H1 (cell line): ENCODE measurements at regions not wholly inside any gene's neighbourhood (a gene's known extent, or its start where the extent isn't known, plus 50 kb on each side); places are given as distances from the start of the nearest gene placed in this dataset.

ENCODE experiments used
- CTCF ChIA-PET: fragments of 300-600 bp; sonication (Branson Sonifier 250); formaldehyde crosslinking; loops from one replicate; lab custom pipeline; 2021; ENCODE audit not compliant: partially characterized antibody; lab: Charles Lee
- POLR2A ChIA-PET: fragments of 300-600 bp; sonication (Branson Sonifier 250); formaldehyde crosslinking; loops from one replicate; lab custom pipeline; 2021; ENCODE audit warnings: inconsistent platforms; ENCODE audit not compliant: partially characterized antibody; lab: Charles Lee
- DNase-seq, 2 experiments: peaks; one replicate each; pipeline versions ENCODE4 v3.0.0 to v3.0.0-alpha.2; 2010 to 2022; ENCODE audit warnings: low spot score in 2 of 2, low read depth in 1 of 2, mixed read lengths in 1 of 2
- FAIRE-seq: peaks from 2 replicates; lab custom pipeline; 2011; peaks lifted over from hg19 to GRCh38; lab: Jason Lieb, UNC
- H2AFZ ChIP-seq: 2 replicates; pipeline ENCODE4 v1.8.1; 2012; ENCODE audit warnings: low read length, inconsistent platforms
- H2AK5ac ChIP-seq: 2 replicates; pipeline ENCODE4 v1.6.1; 2013; ENCODE audit warnings: low read depth, low read length
- H2BK120ac ChIP-seq: replicated peaks from 2 replicates; pipeline ENCODE3; 2013; ENCODE audit warnings: low read depth, low read length, inconsistent platforms
- H2BK12ac ChIP-seq: 2 replicates; pipeline ENCODE4 v1.6.1; 2013; ENCODE audit warnings: low read depth, low read length
- H2BK15ac ChIP-seq: 2 replicates; pipeline ENCODE4 v1.6.1; 2013; ENCODE audit warnings: low read length
- H2BK20ac ChIP-seq: 2 replicates; pipeline ENCODE4 v1.6.1; 2013; ENCODE audit warnings: low read length
- H2BK5ac ChIP-seq: 2 replicates; pipeline ENCODE4 v1.6.1; 2013; ENCODE audit warnings: low read depth, low read length
- H3K14ac ChIP-seq: 2 replicates; pipeline ENCODE4 v1.6.1; 2013; ENCODE audit warnings: inconsistent platforms; ENCODE audit not compliant: insufficient read length
- H3K18ac ChIP-seq: 2 replicates; pipeline ENCODE4 v1.6.1; 2013; ENCODE audit warnings: low read length; ENCODE audit errors: extremely low read depth
- H3K23ac ChIP-seq: 2 replicates; pipeline ENCODE4 v1.6.1; 2013; ENCODE audit warnings: inconsistent platforms; ENCODE audit not compliant: insufficient read length
- H3K23me2 ChIP-seq: 2 replicates; pipeline ENCODE4 v1.6.1; 2013; ENCODE audit warnings: low read depth, low read length
- H3K27ac ChIP-seq: 2 replicates; pipeline ENCODE4 v1.6.1; 2011; ENCODE audit warnings: low read depth, low read length, inconsistent platforms
- H3K27me3 ChIP-seq, 4 experiments: replicated peaks in 1 of 4; 1 replicate in 1 of 4; 2 replicates in 3 of 4; pipeline versions ENCODE4 v1.6.1 to v1.8.1; 2011 to 2013; ENCODE audit warnings: low read length in 3 of 4, mild to moderate bottlenecking in 3 of 4, inconsistent platforms in 2 of 4, mixed read lengths in 2 of 4, moderate library complexity in 1 of 4; ENCODE audit not compliant: control insufficient read depth in 3 of 4, insufficient read depth in 3 of 4; ENCODE audit errors: extremely low read depth in 1 of 4
- H3K36me3 ChIP-seq, 4 experiments: 2 replicates each; pipeline versions ENCODE4 v1.6.1 to v1.8.1; 2011 to 2013; ENCODE audit warnings: mild to moderate bottlenecking in 4 of 4, low read length in 3 of 4, moderate library complexity in 2 of 4, control low read depth in 1 of 4, inconsistent platforms in 1 of 4; ENCODE audit not compliant: insufficient read depth in 4 of 4, control insufficient read depth in 2 of 4
- H3K4ac ChIP-seq: replicated peaks from 2 replicates; pipeline ENCODE3; 2013; ENCODE audit warnings: low read length, low read depth, mixed read lengths, inconsistent platforms; ENCODE audit not compliant: insufficient read length
- H3K4me1 ChIP-seq, 4 experiments: replicated peaks in 1 of 4; 1 replicate in 1 of 4; 2 replicates in 3 of 4; pipeline versions ENCODE4 v1.6.1 to v1.8.1; 2011 to 2013; ENCODE audit warnings: low read length in 3 of 4, inconsistent platforms in 2 of 4, mixed read lengths in 1 of 4; ENCODE audit not compliant: insufficient read depth in 4 of 4, control insufficient read depth in 3 of 4
- H3K4me2 ChIP-seq, 2 experiments: 2 replicates each; pipeline versions ENCODE4 v1.6.1 to v1.8.1; 2011 to 2013; ENCODE audit warnings: low read depth in 2 of 2, low read length in 2 of 2, control low read depth in 1 of 2, inconsistent platforms in 1 of 2, mild to moderate bottlenecking in 1 of 2; ENCODE audit not compliant: insufficient read depth in 1 of 2
- H3K4me3 ChIP-seq, 4 experiments: fragments of 200-600, 300-600 bp in 1 of 4; sonication (generic), shearing (Covaris generic), sonication (Bioruptor Twin) in 1 of 4; 2 replicates each; pipeline versions ENCODE4 v1.5.1 to v1.8.1; 2011 to 2016; ENCODE audit warnings: low read length in 4 of 4, low read depth in 3 of 4, control low read depth in 2 of 4, inconsistent platforms in 2 of 4, mild to moderate bottlenecking in 2 of 4, mixed read lengths in 1 of 4, moderate library complexity in 1 of 4; ENCODE audit not compliant: insufficient read depth in 2 of 4; ENCODE audit errors: extremely low read depth in 1 of 4
- H3K56ac ChIP-seq: replicated peaks from 2 replicates; pipeline ENCODE3; 2013; ENCODE audit warnings: low read depth, mild to moderate bottlenecking, mixed read lengths, low read length, inconsistent platforms; ENCODE audit not compliant: insufficient read length
- H3K79me1 ChIP-seq: 2 replicates; pipeline ENCODE4 v1.6.1; 2013; ENCODE audit warnings: low read depth, low read length, control low read depth
- H3K79me2 ChIP-seq, 2 experiments: 2 replicates each; pipeline versions ENCODE4 v1.6.1 to v1.8.1; 2012 to 2013; ENCODE audit warnings: low read length in 2 of 2, mild to moderate bottlenecking in 2 of 2, inconsistent platforms in 1 of 2; ENCODE audit not compliant: insufficient read depth in 2 of 2, control insufficient read depth in 1 of 2
- H3K9ac ChIP-seq, 4 experiments: replicated peaks in 1 of 4; 1 replicate in 1 of 4; 2 replicates in 3 of 4; pipeline versions ENCODE4 v1.6.1 to v1.8.1; 2011 to 2013; ENCODE audit warnings: low read depth in 3 of 4, low read length in 3 of 4, control low read depth in 2 of 4, mild to moderate bottlenecking in 2 of 4, moderate library complexity in 2 of 4, inconsistent platforms in 1 of 4; ENCODE audit errors: extremely low read depth in 1 of 4
- H3K9me3 ChIP-seq, 2 experiments: 2 replicates each; pipeline versions ENCODE4 v1.6.1 to v1.8.1; 2012 to 2013; ENCODE audit warnings: mild to moderate bottlenecking in 2 of 2, moderate library complexity in 2 of 2, control low read depth in 1 of 2, inconsistent platforms in 1 of 2, low read depth in 1 of 2, low read length in 1 of 2, mixed read lengths in 1 of 2; ENCODE audit not compliant: insufficient read depth in 2 of 2
- H4K20me1 ChIP-seq, 2 experiments: replicated peaks in 1 of 2; 2 replicates each; pipeline versions ENCODE3 to v1.8.1; 2011 to 2013; ENCODE audit warnings: inconsistent platforms in 2 of 2, low read length in 2 of 2, mild to moderate bottlenecking in 1 of 2; ENCODE audit not compliant: insufficient read depth in 2 of 2, control insufficient read depth in 1 of 2
- H4K5ac ChIP-seq: 2 replicates; pipeline ENCODE4 v1.6.1; 2013; ENCODE audit warnings: low read length, low read depth, mixed read lengths, inconsistent platforms; ENCODE audit not compliant: insufficient read length
- H4K8ac ChIP-seq: 2 replicates; pipeline ENCODE4 v1.8.0; 2013; ENCODE audit warnings: mild to moderate bottlenecking, moderate library complexity, low read length, inconsistent platforms; ENCODE audit not compliant: insufficient read depth; ENCODE audit errors: extremely low read depth
- H4K91ac ChIP-seq: replicated peaks from 2 replicates; pipeline ENCODE3; 2013; ENCODE audit warnings: low read length, mixed read lengths, inconsistent platforms; ENCODE audit not compliant: insufficient read length
- BACH1 ChIP-seq: IDR thresholded peaks from 2 replicates; pipeline ENCODE4 v1.6.1; 2012; ENCODE audit warnings: low read length, improper control_type of control experiment
- CBX5 ChIP-seq: fragments of 300-800, 300-1000 bp; sonication (generic); IDR thresholded peaks from 2 replicates; pipeline ENCODE4 v1.7.1; 2016; ENCODE audit warnings: antibody characterized with exemption, low read length, low read depth
- CHD1 ChIP-seq: IDR thresholded peaks from 2 replicates; pipeline ENCODE4 v1.6.1; 2012; ENCODE audit warnings: low read depth, low read length, improper control_type of control experiment
- CHD2 ChIP-seq: IDR thresholded peaks from 2 replicates; pipeline ENCODE4 v1.6.1; 2012; ENCODE audit warnings: low read length, improper control_type of control experiment
- CREB1 ChIP-seq: IDR thresholded peaks from 2 replicates; pipeline ENCODE4 v1.6.1; 2012; ENCODE audit warnings: inconsistent platforms
- JUND ChIP-seq: IDR thresholded peaks from 2 replicates; pipeline ENCODE4 v1.6.1; 2011; ENCODE audit warnings: mild to moderate bottlenecking, improper control_type of control experiment, low read length
- KDM1A ChIP-seq: fragments of 200-600, 300-600 bp; sonication (generic); IDR thresholded peaks from 2 replicates; pipeline ENCODE4 v1.7.1; 2016; ENCODE audit warnings: mild to moderate bottlenecking, low read length, borderline replicate concordance
- POLR2A ChIP-seq, 2 experiments: IDR thresholded peaks; 1 replicate in 1 of 2; 2 replicates in 1 of 2; pipeline ENCODE4 v1.6.1; 2011; ENCODE audit warnings: low read depth in 2 of 2, low read length in 2 of 2, mild to moderate bottlenecking in 2 of 2; ENCODE audit errors: control extremely low read depth in 1 of 2
- POLR2AphosphoS5 ChIP-seq: IDR thresholded peaks from 2 replicates; pipeline ENCODE4 v1.6.1; 2011; ENCODE audit warnings: low read depth, low read length
- RBBP5 ChIP-seq: IDR thresholded peaks from 2 replicates; pipeline ENCODE4 v1.7.1; 2012; ENCODE audit warnings: low read depth, mild to moderate bottlenecking, inconsistent platforms, low read length, moderate library complexity, borderline replicate concordance
- SIN3A ChIP-seq, 2 experiments: IDR thresholded peaks in 1 of 2; conservative IDR thresholded peaks in 1 of 2; 2 replicates each; pipeline ENCODE4 v1.6.1; 2011 to 2012; ENCODE audit warnings: low read length in 2 of 2, improper control_type of control experiment in 1 of 2, low read depth in 1 of 2, mild to moderate bottlenecking in 1 of 2
- SP1 ChIP-seq: IDR thresholded peaks from 2 replicates; pipeline ENCODE4 v1.6.1; 2011; ENCODE audit warnings: low read depth, low read length
- SUZ12 ChIP-seq: fragments of 200-600 bp; sonication (generic); IDR thresholded peaks from 2 replicates; pipeline ENCODE4 v1.6.1; 2012; ENCODE audit warnings: mild to moderate bottlenecking, inconsistent platforms, low read length, moderate library complexity, mixed read lengths
- TEAD4 ChIP-seq: IDR thresholded peaks from 2 replicates; pipeline ENCODE4 v1.6.1; 2012; ENCODE audit warnings: low read depth, low read length, inconsistent platforms, mixed read lengths
- USF2 ChIP-seq: IDR thresholded peaks from 2 replicates; pipeline ENCODE4 v1.6.1; 2011; ENCODE audit warnings: low read length, improper control_type of control experiment
- WGBS, 2 experiments: shearing (Covaris generic) in 1 of 2; methylation state at CpG; one replicate each; pipeline versions ENCODE4 v1.1.6 to v1.1.7; 2013 to 2015; ENCODE audit warnings: low lambda C conversion rate in 2 of 2, mixed read lengths in 2 of 2, inconsistent platforms in 1 of 2, low coverage in 1 of 2, missing lambda C conversion rate in 1 of 2; ENCODE audit not compliant: insufficient replicate concordance in 2 of 2, insufficient coverage in 1 of 2, insufficient read length in 1 of 2; ENCODE audit errors: extremely low coverage in 1 of 2, missing lambda C conversion rate in 1 of 2; 5-methylcytosine and 5-hydroxymethylcytosine counted together

GRCh38 chr7:93756890-93757289 is 133.7 kb downstream of the TFPI2 start:
- Histone ChIP-seq H3K14ac (no peak overlapping the region), H4K91ac (no peak overlapping the region), H2BK20ac (no peak overlapping the region), H3K4me2 (no peak overlapping the region), H3K23ac (no peak overlapping the region), H3K9ac (no peak overlapping the region), H2BK5ac (no peak overlapping the region), H4K5ac (no peak overlapping the region), H3K4me1 (no peaks in the 10 kb centered on the region), H3K18ac (no peak overlapping the region), H3K27ac (no peak overlapping the region), H2AK5ac (no peak overlapping the region), H2BK12ac (no peak overlapping the region), H4K8ac (no peak overlapping the region), H3K36me3 (no peaks in the 10 kb centered on the region), H3K4me3 (no peak overlapping the region), H3K9me3 (0 out of 4 replicates have a peak, but pooled peaks cover 0 to under 1% of the 10 kb centered on the region in 2 experiments), H3K79me1 (no peaks in the 10 kb centered on the region), H3K27me3 (no peaks in the 10 kb centered on the region), H2BK120ac (no peak overlapping the region), H3K23me2 (no peaks in the 10 kb centered on the region), H4K20me1 (no peaks in the 10 kb centered on the region), H2BK15ac (no peak overlapping the region), H3K4ac (no peak overlapping the region), H3K56ac (no peak overlapping the region), H2AFZ (no peak overlapping the region)
- ChIA-PET CTCF (no interaction called here), POLR2A (no interaction called here)
- FAIRE-seq: no peak
- DNase-seq: no peak
- 88% methylated on average over 2 of the region's 2 CpGs; no CpG with 5 or more reads in 1 of the 2 experiments for WGBS, 2 experiments
- TF ChIP-seq CREB1 (no peak), CHD2 (no peak), TEAD4 (no peak), POLR2AphosphoS5 (no peak), USF2 (no peak), JUND (no peak), KDM1A (no peak), SIN3A (conservative IDR thresholded peaks at IDR 0.05 in 1 of 2, IDR thresholded peaks at IDR 0.05 in 1 of 2; ENCODE audit: low read depth in 1 of 2, low read length in 2 of 2) (no peak), SUZ12 (no peak), RBBP5 (no peak), POLR2A (IDR thresholded peaks at IDR 0.05; ENCODE audit: control extremely low read depth in 1 of 2, low read depth in 2 of 2, low read length in 2 of 2) (no peak), CHD1 (no peak), SP1 (no peak), CBX5 (no peak), BACH1 (no peak)
- TF ChIP-seq, all 59 proteins: peak for 0
- no peaks in the 10 kb centered on the region for H3K79me2 ChIP-seq
